Prostate gland (tissue), 2 donors: ENCODE measurements at regions not wholly inside any gene's neighbourhood (a gene's known extent, or its start where the extent isn't known, plus 50 kb on each side); places are given as distances from the start of the nearest gene placed in this dataset.

Source experiments
- CTCF ChIP-seq, 4 experiments: fragments of 200-600 bp in 2 of 4; fragments of 450-650 bp in 2 of 4; sonication (generic) in 2 of 4; IDR thresholded peaks; 1 replicate in 3 of 4; 2 replicates in 1 of 4; pipeline ENCODE4 v1.5.1; 2016 to 2019; ENCODE audit warnings: antibody characterized with exemption in 4 of 4, mild to moderate bottlenecking in 2 of 4, moderate library complexity in 2 of 4
- POLR2A ChIP-seq: fragments of 450-650 bp; IDR thresholded peaks from one replicate; pipeline ENCODE4 v1.6.1; 2016; ENCODE audit warnings: antibody characterized with exemption, mild to moderate bottlenecking
- POLR2AphosphoS5 ChIP-seq: sonication (generic); formaldehyde crosslinking; IDR thresholded peaks from one replicate; pipeline ENCODE4 v1.6.1; 2017; ENCODE audit warnings: antibody characterized with exemption

GRCh38 chr12:102735104-102735503 is 181.9 kb downstream of the PAH start:
- TF ChIP-seq CTCF (IDR thresholded peaks at IDR 0.05) (no peak), POLR2A (no peak), POLR2AphosphoS5 (no peak)
